Prostate gland (tissue), 2 donors: ENCODE measurements at regions not wholly inside any gene's neighbourhood (a gene's known extent, or its start where the extent isn't known, plus 50 kb on each side); places are given as distances from the start of the nearest gene placed in this dataset.

Experiments
- DNase-seq: peaks from one replicate; pipeline ENCODE4 v3.0.0-alpha.2; 2019; ENCODE audit warnings: low spot score
- H3K27ac ChIP-seq, 2 donors: fragments of 200-600 bp; sonication (generic); 2 replicates each; pipeline ENCODE4 v1.5.1; 2017 to 2019
- H3K27me3 ChIP-seq: fragments of 200-600 bp; sonication (generic); replicated peaks from 2 replicates; pipeline ENCODE4 v1.5.1; 2019; ENCODE audit not compliant: insufficient read depth
- H3K36me3 ChIP-seq, 2 donors: fragments of 200-600 bp; sonication (generic); 1 replicate in 1 of 2; 2 replicates in 1 of 2; pipeline versions ENCODE4 v1.5.1 to v1.8.1; 2017 to 2019
- H3K4me1 ChIP-seq: fragments of 200-600 bp; sonication (generic); replicated peaks from 2 replicates; pipeline ENCODE4 v1.5.1; 2019
- H3K4me3 ChIP-seq, 2 donors: fragments of 200-600 bp; sonication (generic); 2 replicates each; pipeline ENCODE4 v1.5.1; 2017 to 2019
- H3K9me3 ChIP-seq: fragments of 200-600 bp; sonication (generic); 2 replicates; pipeline ENCODE4 v1.5.1; 2017
- POLR2A ChIP-seq: fragments of 450-650 bp; IDR thresholded peaks from one replicate; pipeline ENCODE4 v1.6.1; 2016; ENCODE audit warnings: antibody characterized with exemption, mild to moderate bottlenecking
- POLR2AphosphoS5 ChIP-seq: sonication (generic); formaldehyde crosslinking; IDR thresholded peaks from one replicate; pipeline ENCODE4 v1.6.1; 2017; ENCODE audit warnings: antibody characterized with exemption
- WGBS: methylation state at CpG from one replicate; pipeline ENCODE4 v1.1.5; 2018; 5-methylcytosine and 5-hydroxymethylcytosine counted together
- intact Hi-C: fragments of 100-400 bp; cut with DNase I; formaldehyde crosslinking; loops from one replicate; pipeline ENCODE4 v1.14.2; 2022
- TF ChIP-seq, protein P1 (sequence below), 4 experiments: fragments of 200-600 bp in 2 of 4; fragments of 450-650 bp in 2 of 4; sonication (generic) in 2 of 4; IDR thresholded peaks; 1 replicate in 3 of 4; 2 replicates in 1 of 4; pipeline ENCODE4 v1.5.1; 2016 to 2019; ENCODE audit warnings: antibody characterized with exemption in 4 of 4, mild to moderate bottlenecking in 2 of 4, moderate library complexity in 2 of 4

GRCh38 chr6:167526465-167527368 lies 201.8 kb downstream of the TTLL2 start:
- Histone ChIP-seq H3K27ac (no peak overlapping the region), H3K36me3 (no peaks in the 10 kb centered on the region), H3K4me1 (no peaks in the 10 kb centered on the region), H3K9me3 (no peaks in the 10 kb centered on the region), H3K27me3 (no peaks in the 10 kb centered on the region), H3K4me3 (no peak overlapping the region)
- intact Hi-C loops, result no loop called here
- no peak for DNase-seq
- TF ChIP-seq POLR2AphosphoS5 (no peak), POLR2A (no peak)
- TF ChIP-seq, protein P1, sequence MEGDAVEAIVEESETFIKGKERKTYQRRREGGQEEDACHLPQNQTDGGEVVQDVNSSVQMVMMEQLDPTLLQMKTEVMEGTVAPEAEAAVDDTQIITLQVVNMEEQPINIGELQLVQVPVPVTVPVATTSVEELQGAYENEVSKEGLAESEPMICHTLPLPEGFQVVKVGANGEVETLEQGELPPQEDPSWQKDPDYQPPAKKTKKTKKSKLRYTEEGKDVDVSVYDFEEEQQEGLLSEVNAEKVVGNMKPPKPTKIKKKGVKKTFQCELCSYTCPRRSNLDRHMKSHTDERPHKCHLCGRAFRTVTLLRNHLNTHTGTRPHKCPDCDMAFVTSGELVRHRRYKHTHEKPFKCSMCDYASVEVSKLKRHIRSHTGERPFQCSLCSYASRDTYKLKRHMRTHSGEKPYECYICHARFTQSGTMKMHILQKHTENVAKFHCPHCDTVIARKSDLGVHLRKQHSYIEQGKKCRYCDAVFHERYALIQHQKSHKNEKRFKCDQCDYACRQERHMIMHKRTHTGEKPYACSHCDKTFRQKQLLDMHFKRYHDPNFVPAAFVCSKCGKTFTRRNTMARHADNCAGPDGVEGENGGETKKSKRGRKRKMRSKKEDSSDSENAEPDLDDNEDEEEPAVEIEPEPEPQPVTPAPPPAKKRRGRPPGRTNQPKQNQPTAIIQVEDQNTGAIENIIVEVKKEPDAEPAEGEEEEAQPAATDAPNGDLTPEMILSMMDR (IDR thresholded peaks at IDR 0.05), result no peak
- 82% methylated on average over 23 of the region's 23 CpGs for WGBS

DNA sequence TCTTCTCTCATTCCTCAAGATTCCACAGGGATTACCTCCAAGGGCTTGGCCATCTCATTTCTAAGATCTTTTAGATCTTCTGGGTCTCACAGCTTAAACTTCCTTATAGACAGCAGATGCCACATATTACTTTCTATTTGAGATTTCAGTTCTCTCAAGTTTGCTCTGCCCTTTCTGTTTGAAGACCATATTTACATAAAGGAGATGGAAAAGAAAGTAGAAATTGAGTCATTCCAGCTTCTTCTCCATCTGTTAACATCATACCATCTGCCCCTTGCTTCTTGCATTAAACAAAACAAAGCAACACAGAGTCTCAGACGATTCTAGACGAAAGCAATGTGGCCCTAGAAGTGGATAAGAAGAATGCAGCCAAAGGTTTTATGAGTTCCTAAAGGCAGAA lies 203.4 kb downstream of the TTLL2 start:
- no peak overlapping the region for H3K4me3 ChIP-seq
- no peak for TF ChIP-seq POLR2AphosphoS5
- H3K9me3 ChIP-seq, result no peaks in the 10 kb centered on the region
- H3K27ac ChIP-seq, result no peak overlapping the region
- H3K27me3 ChIP-seq, result no peaks in the 10 kb centered on the region
- DNase-seq, result no peak
- H3K4me1 ChIP-seq, result no peaks in the 10 kb centered on the region
- 79% methylated on average over 2 of the region's 2 CpGs for WGBS
- intact Hi-C loops, result no loop called here
- no peaks in the 10 kb centered on the region for H3K36me3 ChIP-seq

GRCh38 chr6:167528976-167529375 lies 204.1 kb downstream of the TTLL2 start:
- Histone ChIP-seq H3K36me3 (no peaks in the 10 kb centered on the region), H3K27ac (no peak overlapping the region), H3K4me1 (no peaks in the 10 kb centered on the region), H3K4me3 (no peak overlapping the region), H3K9me3 (no peaks in the 10 kb centered on the region), H3K27me3 (no peaks in the 10 kb centered on the region)
- TF ChIP-seq, protein P1 (IDR thresholded peaks at IDR 0.05), result no peak
- no peak for TF ChIP-seq POLR2A
- no peak for TF ChIP-seq POLR2AphosphoS5
- 90% methylated on average over 6 of the region's 6 CpGs for WGBS
- intact Hi-C loops, result no loop called here
- no peak for DNase-seq

DNA sequence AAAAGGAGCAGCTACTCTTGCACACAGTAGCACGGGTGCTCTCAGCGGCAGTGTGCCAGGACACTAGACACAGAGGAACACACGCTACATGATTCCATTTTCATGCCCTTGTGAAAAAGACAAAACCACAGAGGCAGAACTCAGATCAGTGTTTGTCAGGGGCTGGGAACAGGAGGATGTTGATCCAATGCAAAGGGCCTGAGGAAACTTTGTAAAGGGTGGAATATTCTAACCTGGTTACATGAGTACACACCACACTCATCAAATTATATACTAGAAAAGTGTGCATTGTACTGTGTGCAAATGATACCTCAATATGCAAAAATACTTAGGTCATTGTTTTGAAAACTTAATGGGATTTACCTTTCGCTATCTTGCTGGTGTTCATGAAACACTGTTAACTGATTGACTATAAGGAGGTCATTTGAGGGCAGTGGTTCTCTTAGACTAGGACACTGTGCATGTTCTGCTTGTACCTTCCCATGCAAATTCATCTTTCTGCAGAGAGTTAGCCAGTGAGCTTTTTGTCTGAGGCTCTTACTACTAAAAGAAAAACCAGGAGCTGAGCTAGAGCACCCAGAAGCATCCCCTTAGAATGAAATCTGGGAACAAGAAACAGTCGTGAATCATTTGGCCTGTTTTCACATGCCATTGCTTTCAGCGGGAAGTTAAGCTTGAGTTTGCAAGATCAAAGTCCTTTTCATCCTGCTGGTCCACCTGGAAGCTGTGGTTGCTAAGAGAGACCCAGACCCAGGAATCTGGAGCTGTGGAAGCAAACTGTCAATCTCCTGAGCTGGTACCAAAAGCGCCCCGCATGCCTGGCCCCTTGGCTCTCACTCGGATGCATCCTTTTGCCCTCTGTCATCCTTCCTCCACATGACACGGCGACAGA lies 204.8 kb downstream of the TTLL2 start:
- DNase-seq, result no peak
- H3K36me3 ChIP-seq, result no peaks in the 10 kb centered on the region
- whole genome bisulfite sequencing, result 78% methylated on average over 11 of the region's 11 CpGs
- intact Hi-C loops, result no loop called here
- H3K27ac ChIP-seq, result no peak overlapping the region
- H3K4me1 ChIP-seq, result no peaks in the 10 kb centered on the region
- H3K4me3 ChIP-seq, result no peak overlapping the region
- no peaks in the 10 kb centered on the region for H3K9me3 ChIP-seq
- no peaks in the 10 kb centered on the region for H3K27me3 ChIP-seq
- TF ChIP-seq POLR2AphosphoS5 (no peak), POLR2A (no peak)
- TF ChIP-seq, protein P1 (IDR thresholded peaks at IDR 0.05), result no peak

DNA sequence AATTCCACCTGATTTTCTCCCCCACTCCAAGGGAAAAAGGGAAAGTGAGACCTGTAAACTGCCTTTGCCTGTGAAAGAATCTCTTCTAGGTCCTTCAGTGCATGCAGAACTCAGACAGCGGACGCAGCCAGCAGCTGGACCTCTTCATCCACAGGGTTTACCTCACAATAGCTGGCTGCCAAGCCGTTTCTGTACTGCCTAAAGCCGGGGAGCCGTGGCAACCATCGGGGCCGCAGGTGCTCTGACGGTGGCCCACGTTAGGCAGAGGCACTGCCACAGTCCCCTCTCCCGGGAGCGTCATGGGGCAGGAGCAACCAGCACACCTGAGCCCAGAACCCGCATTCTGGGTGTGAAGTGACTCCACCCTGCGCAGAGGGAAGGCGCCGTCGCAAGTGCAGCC lies 206.1 kb downstream of the TTLL2 start:
- H3K4me1 ChIP-seq, result no peaks in the 10 kb centered on the region
- no peaks in the 10 kb centered on the region for H3K9me3 ChIP-seq
- intact Hi-C loops, result no loop called here
- 67% methylated on average over 11 of the region's 16 CpGs for WGBS
- H3K27ac ChIP-seq, result no peak overlapping the region
- no peak for DNase-seq
- TF ChIP-seq, protein P1 (IDR thresholded peaks at IDR 0.05), result no peak
- TF ChIP-seq POLR2AphosphoS5 (no peak), POLR2A (no peak)
- H3K4me3 ChIP-seq, result no peak overlapping the region
- H3K27me3 ChIP-seq, result no peaks in the 10 kb centered on the region
- H3K36me3 ChIP-seq, result no peaks in the 10 kb centered on the region
